ENCODE measurements at regions not wholly inside any gene's neighbourhood (a gene's known extent, or its start where the extent isn't known, plus 50 kb on each side); places are given as distances from the start of the nearest gene placed in this dataset.

DNA sequence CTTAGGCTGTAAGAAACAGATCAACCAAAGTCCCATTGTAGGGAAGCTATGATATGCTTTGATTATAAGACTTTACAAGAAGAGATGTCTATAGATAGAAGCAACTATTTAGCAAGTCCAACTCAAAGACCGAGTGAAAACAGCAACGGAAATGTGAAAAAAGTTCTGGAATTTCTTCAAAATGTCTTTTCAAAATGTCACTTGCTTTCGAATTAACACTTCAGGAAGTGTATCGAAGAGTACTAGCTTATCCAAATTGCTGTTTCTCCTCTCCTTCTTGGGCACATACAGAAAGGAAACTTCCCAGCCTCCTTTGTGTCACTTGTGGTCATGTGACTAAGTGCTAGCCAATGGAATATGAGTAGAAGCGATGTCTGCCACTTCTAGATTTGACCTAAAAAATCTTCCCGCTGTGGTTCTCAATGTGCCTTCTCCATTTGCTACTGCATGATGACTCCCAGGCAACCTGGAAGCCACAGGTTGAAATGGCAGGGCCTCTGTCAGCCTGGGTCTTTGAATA, 89.9 kb downstream of the TSEN15 start:
- DNase-seq, result no peak

- no peak for DNase-seq
Observed at GRCh38 chr1:184143449-184143848, 91.9 kb downstream of the TSEN15 start.

DNA sequence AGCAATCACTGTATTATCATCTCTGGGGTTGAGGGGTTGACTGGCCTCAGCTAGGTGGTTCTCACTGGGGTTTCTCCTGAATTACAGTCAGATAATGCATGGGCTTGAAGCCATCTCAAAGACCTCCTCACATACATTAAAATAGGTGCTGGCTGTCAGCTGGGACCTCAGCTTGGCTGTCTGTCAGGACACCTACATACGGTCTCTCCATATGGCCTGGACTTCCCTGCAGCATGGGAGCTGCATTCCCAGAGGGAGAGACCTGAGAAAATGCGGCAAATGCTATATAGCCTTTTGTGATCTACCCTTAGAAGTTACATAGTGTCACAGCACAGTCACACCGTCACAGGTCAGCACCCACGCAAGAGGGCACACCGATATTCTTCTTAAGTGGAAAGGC, 93.6 kb downstream of the TSEN15 start:
- no peak for DNase-seq

DNA sequence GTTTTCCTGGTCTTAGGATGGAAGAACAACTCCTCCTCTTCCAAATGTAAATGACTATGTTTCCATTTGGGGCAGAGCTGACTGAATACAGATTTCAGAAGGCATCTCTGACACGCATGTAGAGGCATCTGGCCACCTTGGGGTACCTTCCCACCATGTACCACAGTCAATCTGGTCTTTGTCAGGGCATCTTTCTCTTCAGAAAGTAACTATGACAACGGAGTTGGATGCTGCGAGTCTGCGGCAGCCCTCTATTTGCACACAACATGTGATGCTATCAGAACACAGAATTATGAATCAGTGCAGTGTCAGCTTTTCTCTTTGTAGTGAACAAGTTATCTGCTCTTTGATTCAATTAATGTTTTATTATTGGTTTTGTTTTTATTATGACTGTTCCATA, 94.7 kb downstream of the TSEN15 start:
- no peak for DNase-seq

DNA sequence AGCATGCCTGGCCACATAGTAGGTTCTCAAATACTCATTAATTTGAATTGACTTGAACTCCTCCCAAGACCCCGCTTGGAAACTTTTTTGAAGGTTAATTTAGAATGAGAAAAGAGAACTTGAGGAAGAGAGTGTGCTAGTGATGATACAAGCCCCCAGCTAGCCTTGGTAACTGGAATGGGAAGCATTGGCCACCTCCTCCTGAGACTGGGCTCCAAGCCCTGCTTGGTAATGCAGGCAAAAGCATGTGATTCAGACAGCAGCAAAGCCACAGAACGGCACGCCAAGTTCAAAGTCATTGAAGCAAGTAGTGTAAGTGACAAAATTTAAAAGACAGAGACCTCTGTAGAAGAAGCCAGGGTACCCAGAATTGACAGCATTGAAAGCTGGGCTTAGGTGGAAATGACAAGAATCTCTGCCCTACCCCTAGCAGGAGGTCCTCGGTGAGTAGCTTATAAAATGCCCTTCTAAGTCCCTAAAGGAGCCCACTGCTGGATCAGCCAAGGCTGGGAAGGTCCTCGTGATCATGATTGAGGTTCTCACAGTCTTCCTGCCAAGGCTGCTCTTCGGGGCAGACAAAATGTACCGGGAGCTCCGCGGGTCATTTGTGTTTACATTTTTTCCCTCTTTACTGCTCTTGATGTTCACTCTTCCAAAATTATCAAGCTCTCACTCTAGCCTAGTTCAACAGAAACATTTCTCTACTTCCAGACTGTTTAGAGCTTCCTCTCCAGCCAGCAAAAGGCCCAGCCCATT, 99.4 kb downstream of the TSEN15 start:
- DNase-seq, result no peak

DNA sequence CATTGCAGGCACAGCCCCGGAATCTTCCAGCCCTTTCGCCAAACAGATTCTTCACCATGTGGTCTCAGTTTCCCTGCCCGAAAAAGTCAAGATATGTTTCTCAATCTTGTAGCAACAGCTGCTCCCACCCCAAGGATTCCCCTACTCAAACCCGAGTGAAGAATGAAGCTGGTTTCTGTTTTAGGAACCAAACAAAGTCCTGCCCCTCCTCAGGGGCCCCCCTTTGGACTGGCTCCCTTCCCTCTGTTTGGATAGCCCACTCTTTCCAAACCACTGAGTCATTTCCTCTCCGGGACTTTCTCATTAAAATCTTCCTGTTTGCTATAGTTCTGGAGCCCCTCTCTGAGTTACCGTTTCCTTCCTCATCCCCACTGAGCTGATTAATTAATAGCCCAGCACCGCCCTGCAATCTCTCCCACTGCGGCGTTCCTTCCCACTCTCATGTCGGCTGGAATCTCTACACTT, 100.9 kb downstream of the TSEN15 start:
- no peak for DNase-seq

- no peak for DNase-seq
Observed at GRCh38 chr1:184152974-184153373, 101.4 kb downstream of the TSEN15 start.

DNA sequence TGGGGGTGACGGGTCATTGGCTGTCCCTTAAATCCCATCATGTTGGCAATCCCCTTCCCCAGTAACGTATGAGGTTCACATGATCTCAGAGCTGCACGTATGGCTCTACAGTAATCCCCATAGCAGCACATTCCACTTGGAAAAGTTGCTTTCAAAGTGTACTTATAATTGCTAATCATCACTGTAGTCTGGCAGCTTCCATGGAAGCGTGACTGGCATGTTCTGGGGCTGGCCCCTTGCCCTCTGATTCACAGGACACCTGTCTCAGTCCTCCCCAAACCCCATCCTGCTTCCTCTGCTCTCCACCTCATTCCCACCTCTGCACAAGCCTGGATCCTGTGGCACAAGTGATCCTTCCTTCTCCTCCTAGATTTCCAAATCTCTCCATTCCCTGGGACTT, 102.2 kb downstream of the TSEN15 start:
- DNase-seq, result no peak

DNA sequence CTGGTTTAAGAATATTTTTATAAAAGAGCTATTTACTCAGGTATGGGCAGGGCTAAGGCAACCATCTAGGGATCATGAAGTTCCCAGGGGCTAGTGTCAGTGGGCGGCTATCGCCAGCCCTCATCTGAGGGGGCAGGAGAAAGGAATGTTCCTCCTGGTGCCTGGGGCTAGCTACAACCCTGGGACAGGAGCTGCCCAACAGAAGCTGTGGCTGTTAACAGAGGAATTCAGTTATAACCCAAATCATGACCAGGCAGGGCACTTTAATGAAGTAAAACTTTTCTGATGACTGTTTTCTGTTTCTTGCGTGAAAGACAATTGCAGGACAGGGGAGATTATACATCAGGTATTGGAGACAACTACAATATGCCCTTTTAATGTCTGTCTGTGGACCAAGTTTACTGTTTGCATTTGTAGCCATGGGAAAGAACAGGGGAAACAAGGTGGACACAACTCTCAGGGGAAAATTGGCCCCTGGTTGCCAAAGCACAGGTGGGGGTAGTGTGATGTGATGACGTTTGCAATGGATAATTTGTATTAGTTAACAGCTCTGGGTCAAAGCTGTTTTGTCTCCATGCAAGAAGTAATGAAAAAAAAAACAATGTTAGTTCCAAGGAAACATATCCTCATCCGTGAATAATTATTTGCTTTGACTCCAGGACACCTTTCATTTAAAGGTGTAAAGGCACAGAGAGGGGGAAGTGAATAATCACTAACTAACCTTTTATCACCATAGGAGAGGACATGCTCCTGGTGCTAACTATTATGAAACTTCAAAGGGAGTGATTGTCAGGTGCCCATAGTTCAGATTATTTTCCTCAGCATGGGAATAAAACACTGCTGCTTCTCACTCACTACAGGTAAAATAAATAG, 105.2 kb downstream of the TSEN15 start:
- DNase-seq, result no peak

- DNase-seq, result no peak
Observed at GRCh38 chr1:184157394-184157742, 105.8 kb downstream of the TSEN15 start.

DNA sequence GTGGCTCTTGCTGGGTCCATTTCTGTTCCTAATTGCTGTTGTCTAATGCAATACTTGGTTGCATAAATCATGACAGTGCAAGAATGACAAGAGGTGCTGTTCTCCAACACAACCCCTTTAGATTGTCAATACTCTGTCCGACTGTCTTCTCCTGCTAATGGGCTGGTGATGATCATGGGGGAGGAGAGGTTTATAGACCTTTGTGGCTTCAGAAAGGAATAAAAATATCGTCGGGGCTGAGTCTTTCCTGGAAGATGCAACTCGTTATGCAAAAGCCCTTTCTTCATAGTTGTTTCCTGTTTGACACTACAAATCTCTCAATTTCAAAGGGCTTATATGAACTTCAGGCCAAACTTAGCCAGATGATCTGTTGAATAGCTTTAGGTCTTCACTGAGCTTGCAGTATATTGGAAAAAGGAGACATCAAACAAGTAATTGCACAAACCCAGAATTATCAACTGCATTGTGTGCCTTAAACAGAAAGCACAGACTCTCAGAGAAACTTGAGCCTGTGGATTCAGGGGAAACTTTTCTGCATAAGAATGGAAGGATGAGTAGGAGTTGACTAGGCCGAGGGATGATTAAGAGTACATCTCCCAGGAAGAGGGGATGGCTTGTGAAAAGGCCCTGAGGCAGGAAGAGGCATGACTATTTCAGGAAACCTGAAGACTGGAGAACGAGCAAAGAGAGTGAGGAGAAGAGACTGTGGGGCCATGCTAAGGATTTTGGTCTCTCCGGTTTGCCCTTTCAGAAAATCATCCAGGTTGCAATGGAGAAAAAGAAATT, 107.6 kb downstream of the TSEN15 start:
- no peak for DNase-seq

GRCh38 chr1:184160236-184160635, 108.7 kb downstream of the TSEN15 start:
- no peak for DNase-seq

- DNase-seq, result no peak
Observed at GRCh38 chr1:184161071-184161698, 109.7 kb downstream of the TSEN15 start.

DNA sequence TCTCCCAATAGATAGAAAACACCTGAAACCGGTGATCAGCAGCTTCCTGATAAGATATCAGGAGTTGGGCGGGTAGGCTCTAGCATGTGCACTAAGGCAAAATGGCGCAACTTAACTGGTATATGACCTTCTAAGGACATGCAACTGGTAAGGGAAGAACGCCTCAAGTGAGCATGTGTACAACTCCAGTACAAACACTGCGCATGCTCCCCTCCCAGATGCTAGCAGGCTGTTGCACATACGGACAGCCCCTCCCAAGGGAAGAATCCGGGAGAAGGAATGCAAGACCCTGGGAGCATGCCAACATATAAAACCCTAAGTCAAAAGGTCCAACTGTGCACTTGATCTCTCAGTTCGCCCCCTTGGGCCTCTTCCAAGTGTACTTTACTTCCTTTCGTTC, 110.8 kb downstream of the TSEN15 start:
- DNase-seq, result no peak

- DNase-seq, result no peak
Observed at GRCh38 chr1:184163674-184164465, 112.3 kb downstream of the TSEN15 start.

GRCh38 chr1:184164536-184164935, 113.0 kb downstream of the TSEN15 start:
- DNase-seq, result no peak

DNA sequence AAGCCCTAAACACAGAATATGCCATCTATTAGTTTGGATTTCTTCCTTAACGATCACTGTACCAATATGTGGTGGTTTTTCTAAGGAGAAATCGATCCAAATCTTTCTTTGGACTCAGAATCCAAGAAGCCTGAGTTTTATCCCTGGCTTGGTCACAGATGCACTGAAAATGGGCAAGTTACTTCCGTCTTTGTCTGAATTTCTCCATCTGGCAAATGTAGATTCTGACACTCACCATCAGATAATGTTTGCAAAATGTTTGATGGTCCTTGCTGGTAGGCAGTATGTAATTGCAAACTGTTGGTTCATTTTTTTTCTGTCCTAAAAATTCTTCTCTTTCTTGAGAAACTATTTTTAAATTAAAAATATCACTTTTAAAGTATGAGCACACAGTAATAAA, 115.0 kb downstream of the TSEN15 start:
- DNase-seq, result no peak

DNA sequence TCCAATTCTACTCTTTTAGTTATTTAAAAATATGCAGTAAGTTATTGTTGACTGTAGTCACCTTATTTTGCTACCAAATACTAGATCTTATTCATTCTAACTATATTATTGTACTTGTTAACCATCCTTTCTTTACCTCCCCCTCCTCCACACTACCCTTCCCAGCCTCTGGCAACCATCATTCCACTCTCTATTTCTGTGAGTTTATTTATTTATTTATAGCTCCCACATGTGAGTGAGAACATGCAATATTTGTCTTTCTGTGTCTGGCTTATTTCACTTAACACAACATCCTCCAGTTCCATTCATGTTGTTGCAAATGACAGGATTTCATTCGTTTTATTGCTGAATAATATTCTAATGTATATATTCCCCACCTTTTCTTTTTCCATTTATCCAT, 115.8 kb downstream of the TSEN15 start:
- no peak for DNase-seq

DNA sequence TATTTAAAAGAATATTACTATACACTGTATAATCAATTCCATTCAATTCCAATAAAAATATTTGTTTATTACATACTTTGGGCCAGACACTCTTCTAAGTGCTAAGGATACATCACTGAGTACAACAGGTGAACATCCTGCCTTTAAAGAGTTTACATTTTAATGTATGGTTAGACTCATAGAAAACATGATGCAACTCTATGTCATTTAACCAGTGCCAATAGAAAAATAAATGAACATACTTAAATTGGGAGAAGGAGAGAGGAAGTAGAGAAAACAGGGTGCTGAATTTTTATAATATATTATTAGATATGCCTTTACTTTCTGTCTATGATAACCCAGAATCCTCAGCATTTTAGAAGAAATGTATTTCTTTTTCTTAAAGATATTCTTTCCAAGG, 119.2 kb downstream of the TSEN15 start:
- no peak for DNase-seq

- no peak for DNase-seq
Observed at GRCh38 chr1:184176058-184176457, 124.5 kb downstream of the TSEN15 start.

DNA sequence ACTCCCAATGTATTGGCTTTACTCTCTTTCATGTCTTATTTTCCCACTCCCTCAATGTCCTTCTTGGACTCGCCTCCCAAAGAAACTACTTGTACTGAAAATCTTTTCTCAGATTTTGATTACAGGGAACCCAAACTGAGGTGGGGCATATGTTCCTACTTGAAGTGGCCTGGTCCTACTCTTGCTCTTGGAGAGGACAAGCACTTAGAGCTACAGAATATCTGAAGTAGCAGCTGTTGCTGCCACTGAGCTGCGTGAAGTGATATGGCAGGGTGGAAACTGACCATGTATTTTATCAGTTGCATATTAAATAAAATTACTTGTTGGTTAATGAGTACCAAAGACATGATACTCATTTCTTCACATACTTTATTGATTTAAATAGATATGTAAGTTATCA, 129.5 kb downstream of the TSEN15 start:
- no peak for DNase-seq

DNA sequence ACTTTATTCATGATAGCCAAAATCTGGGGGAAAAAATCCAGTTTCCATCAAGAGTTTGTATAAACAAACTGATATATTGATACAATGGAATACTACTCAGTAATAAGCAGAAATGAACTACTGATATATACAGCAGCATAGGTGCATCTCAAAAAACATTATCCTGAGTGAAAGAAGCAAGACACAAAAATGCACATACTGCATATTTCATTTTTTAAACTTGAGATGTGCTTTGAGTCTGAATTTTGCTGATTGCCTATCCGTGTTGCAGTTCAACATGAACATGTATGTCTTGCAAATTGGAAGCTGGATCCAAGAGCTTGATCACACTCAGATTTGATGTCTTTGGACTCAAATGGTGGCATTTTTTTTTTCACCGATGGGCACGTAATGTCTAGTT, 132.4 kb downstream of the TSEN15 start:
- DNase-seq, result no peak

All from NCI-H1105 (cell line).